ENCODE measurements at regions not wholly inside any gene's neighbourhood (a gene's known extent, or its start where the extent isn't known, plus 50 kb on each side); places are given as distances from the start of the nearest gene placed in this dataset.

GRCh38 chr22:33112580-33112979 is 54.4 kb upstream of the SYN3 start:
- TF ChIP-seq CEBPB (IDR thresholded peaks at IDR 0.05; ENCODE audit: low read depth) (no peak), POLR2AphosphoS5 (IDR thresholded peaks at IDR 0.05; ENCODE audit: low read depth, low read length) (no peak), CTCF (IDR thresholded peaks at IDR 0.05 in 2 of 3, conservative IDR thresholded peaks at IDR 0.05 in 1 of 3; ENCODE audit: borderline replicate concordance in 1 of 3, insufficient read depth in 1 of 3, low read depth in 2 of 3, low read length in 2 of 3) (no peak), EZH2 (IDR thresholded peaks at IDR 0.05) (no peak), POLR2A (IDR thresholded peaks at IDR 0.05; ENCODE audit: borderline replicate concordance, extremely low read depth, insufficient read depth, insufficient read length) (no peak), REST (IDR thresholded peaks at IDR 0.05; ENCODE audit: low read depth) (no peak), YY1 (IDR thresholded peaks at IDR 0.05; ENCODE audit: extremely low read depth, insufficient replicate concordance, low read depth, low read length) (no peak), EGR1 (IDR thresholded peaks at IDR 0.05; ENCODE audit: low read depth) (no peak), EZH2phosphoT487 (IDR thresholded peaks at IDR 0.05; ENCODE audit: borderline replicate concordance) (no peak), CBX3 (IDR thresholded peaks at IDR 0.05; ENCODE audit: low read depth) (no peak), ZBTB33 (IDR thresholded peaks at IDR 0.05; ENCODE audit: extremely low read depth, insufficient replicate concordance, low read length) (no peak), MAX (IDR thresholded peaks at IDR 0.05) (no peak), RAD21 (IDR thresholded peaks at IDR 0.05; ENCODE audit: low read depth) (no peak)
